ENCODE measurements at regions not wholly inside any gene's neighbourhood (a gene's known extent, or its start where the extent isn't known, plus 50 kb on each side); places are given as distances from the start of the nearest gene placed in this dataset.

DNA sequence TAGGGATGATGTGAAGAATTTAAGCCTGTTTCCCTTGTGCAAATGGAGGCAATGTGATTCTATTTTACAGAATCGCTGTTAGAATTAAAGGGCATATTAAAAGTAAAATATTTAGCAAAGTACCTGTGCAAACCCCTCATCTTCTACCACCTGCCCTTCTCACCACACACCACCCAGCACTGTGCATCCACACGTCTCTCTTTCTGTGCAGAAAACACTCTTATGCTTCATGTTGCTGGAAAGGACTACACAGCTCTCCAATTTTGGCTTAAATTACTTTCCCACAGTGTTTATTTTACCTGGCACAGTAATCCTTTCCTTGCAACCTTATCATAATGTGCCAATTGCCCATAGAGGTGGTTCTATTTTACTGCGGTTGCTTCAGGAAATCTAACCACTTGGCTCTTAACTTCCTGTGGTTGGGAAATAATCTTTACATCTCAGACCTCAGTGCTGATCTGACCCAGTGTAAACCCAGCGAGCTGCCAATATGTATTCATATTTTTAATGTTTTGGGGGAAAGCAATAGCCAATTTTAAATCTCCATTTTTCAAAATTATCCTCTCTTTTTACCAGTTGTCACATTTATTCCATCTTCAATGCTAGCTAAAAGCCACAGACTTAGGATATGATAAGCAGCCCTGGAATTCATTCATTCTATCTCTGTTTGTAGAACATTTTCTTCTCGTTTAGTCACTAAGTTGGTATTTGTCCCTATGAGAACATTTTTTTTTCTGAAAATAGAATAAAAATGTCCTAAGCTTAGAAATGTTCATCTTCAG, 250.9 kb downstream of the DSEL start:
- no peak overlapping the region for H3K4me2 ChIP-seq (ENCODE audit: low read length)

DNA sequence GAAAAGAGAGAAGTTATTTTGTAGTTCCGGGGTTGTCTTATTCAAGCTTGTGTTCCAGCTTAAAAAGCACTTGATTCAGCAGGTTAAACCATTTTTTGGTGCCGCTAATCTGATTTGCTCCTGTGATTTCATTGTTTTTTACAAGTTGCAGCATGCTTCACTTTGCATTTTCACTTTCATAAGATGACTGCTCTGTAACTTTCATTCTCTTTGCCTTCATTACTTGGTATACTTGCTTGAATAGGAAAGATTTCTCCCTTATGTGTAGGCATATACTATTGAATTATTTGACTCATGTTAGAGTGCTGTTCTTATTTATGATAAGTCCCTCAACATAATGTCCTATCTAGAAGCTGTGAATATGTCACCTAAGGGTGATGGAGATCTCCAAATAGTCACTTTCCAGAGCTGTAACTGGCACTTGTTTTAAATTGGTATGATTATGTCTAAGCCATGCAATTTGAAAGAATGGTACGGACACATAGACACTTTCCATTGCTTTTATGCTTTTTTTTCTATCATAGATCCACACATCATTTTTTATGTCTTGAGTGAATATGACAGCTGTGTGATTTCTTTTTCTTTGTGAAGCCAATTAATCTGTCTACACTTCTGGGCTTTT, 254.5 kb downstream of the DSEL start:
- Histone ChIP-seq H3F3A (ENCODE audit: insufficient read depth, low read length) (no peaks in the 10 kb centered on the region), H3K4me3 (ENCODE audit: low read depth, low read length, poor library complexity, severe bottlenecking) (no peak overlapping the region), H4K20me1 (ENCODE audit: insufficient read depth, low read length) (no peaks in the 10 kb centered on the region), H3K4me2 (ENCODE audit: low read length) (no peak overlapping the region), H3K79me2 (ENCODE audit: insufficient read depth, low read length) (no peaks in the 10 kb centered on the region), H3K9me3 (ENCODE audit: low read length) (no peaks in the 10 kb centered on the region), H3K9ac (ENCODE audit: low read length) (no peak overlapping the region), H3K4me1 (ENCODE audit: insufficient read depth, low read length, severe bottlenecking) (no peaks in the 10 kb centered on the region), H3K27ac (ENCODE audit: low read depth, low read length, poor library complexity, severe bottlenecking) (no peak overlapping the region), H2AFZ (ENCODE audit: low read length) (no peak overlapping the region), H3K27me3 (ENCODE audit: insufficient read depth, low read length) (no peaks in the 10 kb centered on the region), H3K9me2 (ENCODE audit: low read depth, low read length) (no peaks in the 10 kb centered on the region), H3K36me3 (ENCODE audit: insufficient read depth, low read length) (no peaks in the 10 kb centered on the region)
- TF ChIP-seq EZH2 (IDR thresholded peaks at IDR 0.05; ENCODE audit: borderline replicate concordance, low read length): no peak
- TF ChIP-seq, protein P1, sequence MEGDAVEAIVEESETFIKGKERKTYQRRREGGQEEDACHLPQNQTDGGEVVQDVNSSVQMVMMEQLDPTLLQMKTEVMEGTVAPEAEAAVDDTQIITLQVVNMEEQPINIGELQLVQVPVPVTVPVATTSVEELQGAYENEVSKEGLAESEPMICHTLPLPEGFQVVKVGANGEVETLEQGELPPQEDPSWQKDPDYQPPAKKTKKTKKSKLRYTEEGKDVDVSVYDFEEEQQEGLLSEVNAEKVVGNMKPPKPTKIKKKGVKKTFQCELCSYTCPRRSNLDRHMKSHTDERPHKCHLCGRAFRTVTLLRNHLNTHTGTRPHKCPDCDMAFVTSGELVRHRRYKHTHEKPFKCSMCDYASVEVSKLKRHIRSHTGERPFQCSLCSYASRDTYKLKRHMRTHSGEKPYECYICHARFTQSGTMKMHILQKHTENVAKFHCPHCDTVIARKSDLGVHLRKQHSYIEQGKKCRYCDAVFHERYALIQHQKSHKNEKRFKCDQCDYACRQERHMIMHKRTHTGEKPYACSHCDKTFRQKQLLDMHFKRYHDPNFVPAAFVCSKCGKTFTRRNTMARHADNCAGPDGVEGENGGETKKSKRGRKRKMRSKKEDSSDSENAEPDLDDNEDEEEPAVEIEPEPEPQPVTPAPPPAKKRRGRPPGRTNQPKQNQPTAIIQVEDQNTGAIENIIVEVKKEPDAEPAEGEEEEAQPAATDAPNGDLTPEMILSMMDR (IDR thresholded peaks at IDR 0.05; ENCODE audit: low read length): no peak

More for the DNA sequence above, 250.9 kb downstream of the DSEL start:
- Histone ChIP-seq H3K4me1 (ENCODE audit: insufficient read depth, low read length, severe bottlenecking) (no peaks in the 10 kb centered on the region), H3K79me2 (ENCODE audit: insufficient read depth, low read length) (no peaks in the 10 kb centered on the region), H3K27me3 (ENCODE audit: insufficient read depth, low read length) (no peaks in the 10 kb centered on the region), H4K20me1 (ENCODE audit: insufficient read depth, low read length) (no peaks in the 10 kb centered on the region), H3K4me3 (ENCODE audit: low read depth, low read length, poor library complexity, severe bottlenecking) (no peak overlapping the region), H3F3A (ENCODE audit: insufficient read depth, low read length) (no peaks in the 10 kb centered on the region), H3K27ac (ENCODE audit: low read depth, low read length, poor library complexity, severe bottlenecking) (no peak overlapping the region), H3K9me2 (ENCODE audit: low read depth, low read length) (no peaks in the 10 kb centered on the region), H3K9me3 (ENCODE audit: low read length) (no peaks in the 10 kb centered on the region), H3K9ac (ENCODE audit: low read length) (no peak overlapping the region), H2AFZ (ENCODE audit: low read length) (no peak overlapping the region), H3K36me3 (ENCODE audit: insufficient read depth, low read length) (no peaks in the 10 kb centered on the region)
- TF ChIP-seq EZH2 (IDR thresholded peaks at IDR 0.05; ENCODE audit: borderline replicate concordance, low read length): no peak
- TF ChIP-seq, protein P1 (IDR thresholded peaks at IDR 0.05; ENCODE audit: low read length): no peak

DNA sequence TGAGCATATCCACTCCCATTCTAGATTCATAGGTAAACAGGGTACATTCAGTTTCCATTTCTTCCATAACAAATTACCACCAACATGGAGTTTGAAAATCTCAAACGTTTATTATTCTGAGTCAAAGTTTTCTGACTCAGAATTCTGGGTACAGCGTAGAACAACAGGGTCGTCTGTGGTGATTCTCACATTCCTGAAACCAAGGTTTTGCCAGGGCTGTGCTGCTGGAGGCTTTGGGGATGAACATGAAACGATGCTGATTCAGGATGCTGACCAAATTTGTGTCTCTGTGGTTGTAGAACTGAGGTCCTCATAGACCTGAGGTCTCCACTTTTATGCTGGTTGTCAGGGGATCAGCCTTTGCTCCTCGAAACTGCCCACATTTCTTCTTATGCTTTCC, 255.7 kb downstream of the DSEL start:
- H3K27me3 ChIP-seq (ENCODE audit: insufficient read depth, low read length): no peaks in the 10 kb centered on the region
- H2AFZ ChIP-seq (ENCODE audit: low read length): no peak overlapping the region
- no peaks in the 10 kb centered on the region for H3F3A ChIP-seq (ENCODE audit: insufficient read depth, low read length)
- no peaks in the 10 kb centered on the region for H3K9me2 ChIP-seq (ENCODE audit: low read depth, low read length)
- no peak overlapping the region for H3K9ac ChIP-seq (ENCODE audit: low read length)
- TF ChIP-seq, protein P1 (IDR thresholded peaks at IDR 0.05; ENCODE audit: low read length): no peak
- TF ChIP-seq EZH2 (IDR thresholded peaks at IDR 0.05; ENCODE audit: borderline replicate concordance, low read length): no peak
- no peak overlapping the region for H3K27ac ChIP-seq (ENCODE audit: low read depth, low read length, poor library complexity, severe bottlenecking)
- no peaks in the 10 kb centered on the region for H3K79me2 ChIP-seq (ENCODE audit: insufficient read depth, low read length)
- no peaks in the 10 kb centered on the region for H4K20me1 ChIP-seq (ENCODE audit: insufficient read depth, low read length)
- H3K4me3 ChIP-seq (ENCODE audit: low read depth, low read length, poor library complexity, severe bottlenecking): no peak overlapping the region
- no peaks in the 10 kb centered on the region for H3K4me1 ChIP-seq (ENCODE audit: insufficient read depth, low read length, severe bottlenecking)
- H3K4me2 ChIP-seq (ENCODE audit: low read length): no peak overlapping the region
- H3K9me3 ChIP-seq (ENCODE audit: low read length): no peaks in the 10 kb centered on the region
- H3K36me3 ChIP-seq (ENCODE audit: insufficient read depth, low read length): no peaks in the 10 kb centered on the region
